NT2/D1 (cell line): ENCODE measurements at regions not wholly inside any gene's neighbourhood (a gene's known extent, or its start where the extent isn't known, plus 50 kb on each side); places are given as distances from the start of the nearest gene placed in this dataset.

ENCODE experiments used
- SUZ12 ChIP-seq: IDR thresholded peaks from 2 replicates; pipeline ENCODE4 v1.6.1; 2011; ENCODE audit not compliant: insufficient read length, insufficient read depth; ENCODE audit errors: extremely low read depth
- YY1 ChIP-seq: IDR thresholded peaks from 2 replicates; pipeline ENCODE4 v1.6.1; 2011; ENCODE audit not compliant: insufficient read length, insufficient read depth
- ZNF274 ChIP-seq: IDR thresholded peaks from 2 replicates; pipeline ENCODE4 v1.6.1; 2011; ENCODE audit warnings: mild to moderate bottlenecking, low read depth, low read length

- TF ChIP-seq ZNF274, result no peak
- TF ChIP-seq YY1, result no peak
- TF ChIP-seq SUZ12, result no peak
These were observed 283.1 kb downstream of the ELAVL2 start for GRCh38 chr9:23542927-23543326.
